Activated T-cell treated with anti-CD3 and anti-CD28 coated beads, Interleukin-2, amount 50 U/mL, for 1 hour (primary cell): ENCODE measurements at regions not wholly inside any gene's neighbourhood (a gene's known extent, or its start where the extent isn't known, plus 50 kb on each side); places are given as distances from the start of the nearest gene placed in this dataset.

ENCODE experiments used
- DNase-seq: peaks from one replicate; pipeline ENCODE4 v3.0.0-alpha.2; 2020

DNA sequence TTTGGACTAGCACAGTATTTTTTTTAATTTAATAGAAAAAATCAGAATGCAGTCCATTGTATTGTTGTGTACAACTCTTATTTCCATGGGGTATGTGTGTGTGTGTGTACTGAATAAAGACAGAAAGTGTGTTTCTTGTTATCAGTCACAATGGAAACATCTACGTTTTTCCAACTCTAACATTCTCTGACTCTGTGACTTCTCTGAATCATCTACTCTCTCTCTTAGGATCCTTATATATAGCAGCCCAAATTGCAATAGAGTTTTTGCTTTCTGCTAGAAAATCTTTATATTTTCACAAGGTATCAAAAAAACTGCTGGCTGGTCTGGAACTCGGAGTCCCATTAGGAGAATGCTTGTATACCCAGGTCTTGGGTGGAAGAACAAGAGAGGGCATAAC, 138.9 kb upstream of the ARID2 start:
- DNase-seq: no peak

DNA sequence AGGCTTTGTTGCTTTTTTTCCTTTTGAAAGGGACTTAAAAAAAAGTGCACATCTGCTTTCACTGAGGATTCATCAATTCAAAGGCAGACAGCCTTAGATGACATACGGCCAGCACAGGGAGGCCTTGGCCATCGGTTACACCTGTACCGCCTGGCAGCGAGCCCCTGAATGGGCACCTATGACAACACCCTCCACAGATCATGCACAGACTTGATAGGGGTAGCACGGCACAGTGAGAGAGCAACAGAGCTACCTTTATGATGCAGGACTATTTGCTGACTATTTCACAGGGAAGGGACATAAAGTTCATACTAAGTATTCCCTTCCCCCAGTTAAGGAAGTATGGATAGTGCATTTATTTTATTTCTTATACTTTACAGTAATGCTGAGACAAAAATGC, 137.9 kb upstream of the ARID2 start:
- DNase-seq: no peak

DNA sequence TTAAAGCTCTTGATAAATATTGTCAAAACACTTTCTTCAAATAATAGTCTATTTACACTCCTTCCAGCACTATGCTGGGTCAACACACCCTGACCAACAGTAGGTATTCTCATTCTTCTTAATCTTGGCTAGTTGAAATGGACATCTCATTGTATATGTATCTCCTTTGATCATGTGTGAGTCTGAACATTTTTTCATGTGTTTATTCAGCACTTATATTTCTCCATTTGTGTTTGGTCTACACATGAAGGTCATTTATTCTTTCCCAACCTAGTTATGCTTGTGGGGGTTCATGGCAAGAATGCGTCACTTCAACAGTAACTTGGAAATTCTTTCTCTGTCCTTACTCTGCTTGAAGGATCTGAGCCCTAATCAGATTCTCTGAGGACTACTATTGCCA, 133.1 kb upstream of the ARID2 start:
- DNase-seq: no peak

DNA sequence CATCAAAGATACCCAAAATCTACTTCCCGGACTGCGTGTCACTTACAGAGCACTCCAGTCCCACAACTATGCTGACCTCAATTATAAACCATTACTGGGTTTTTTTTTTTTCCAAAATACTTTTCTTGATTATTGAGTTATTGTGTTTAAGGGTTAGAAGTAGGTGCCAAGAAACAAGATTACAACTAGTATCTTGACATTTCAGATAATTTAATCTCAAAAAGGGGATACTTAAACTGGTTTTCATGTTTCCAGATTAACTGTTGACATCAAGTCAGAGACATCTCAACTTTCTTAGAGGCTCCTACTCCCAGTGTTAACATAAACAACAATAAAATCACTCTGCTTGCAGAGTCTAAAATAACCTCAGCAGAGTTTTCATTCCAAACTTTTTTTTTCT, 131.2 kb upstream of the ARID2 start:
- no peak for DNase-seq

DNA sequence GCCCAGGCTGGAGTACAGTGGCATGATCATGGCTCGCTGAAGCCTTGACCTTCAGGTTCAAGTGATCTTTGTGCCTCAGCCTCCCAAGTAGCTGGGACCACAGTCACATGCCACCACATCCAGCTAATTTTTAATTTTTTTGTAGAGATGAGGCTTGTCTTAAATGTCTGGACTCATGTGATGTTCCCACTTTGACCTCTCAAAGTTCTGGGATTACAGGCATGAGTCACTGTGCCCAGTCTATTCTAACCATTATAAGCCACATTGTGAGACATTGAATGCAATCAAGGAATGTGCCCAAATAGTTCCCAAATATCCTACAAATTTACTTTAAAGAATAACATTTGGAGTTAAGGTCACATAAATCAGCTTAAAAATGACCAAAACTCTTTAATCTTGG, 130.7 kb upstream of the ARID2 start:
- no peak for DNase-seq

DNA sequence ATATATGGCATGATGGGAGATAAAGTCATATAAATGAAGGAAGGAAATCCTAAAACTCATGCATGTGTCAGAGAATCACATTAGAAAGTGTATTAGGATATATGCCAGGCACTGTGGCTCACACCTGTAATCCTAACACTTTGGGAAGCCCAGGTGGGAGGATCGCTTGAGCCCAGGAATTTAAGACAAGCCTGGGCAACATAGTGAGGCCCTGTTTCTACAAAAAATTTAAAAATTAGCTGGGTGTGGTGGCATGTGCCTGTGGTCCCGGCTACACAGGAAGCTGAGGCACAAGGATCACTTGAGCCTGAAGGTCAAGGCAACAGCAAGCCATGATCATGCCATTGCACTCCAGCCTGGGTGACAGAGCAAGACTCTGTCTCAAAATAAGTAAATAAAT, 130.3 kb upstream of the ARID2 start:
- no peak for DNase-seq

DNA sequence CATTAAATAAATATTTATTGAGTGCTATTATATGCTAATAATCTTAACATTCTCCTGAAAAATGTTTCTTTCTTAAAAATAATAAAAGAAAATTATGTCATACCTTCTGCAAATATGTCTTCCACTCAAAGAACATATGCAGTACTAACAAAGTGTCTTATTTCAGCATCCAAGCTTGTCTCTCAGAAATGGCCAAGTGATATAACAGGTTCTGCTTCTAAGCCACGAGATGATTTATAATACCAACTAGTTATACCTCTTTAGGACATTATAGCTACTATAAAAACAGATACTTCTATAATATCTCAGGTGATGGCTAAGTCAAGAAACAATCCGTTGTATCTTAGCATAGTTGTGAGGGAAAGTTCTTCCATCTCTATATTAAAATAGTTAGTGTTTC, 128.1 kb upstream of the ARID2 start:
- no peak for DNase-seq

DNA sequence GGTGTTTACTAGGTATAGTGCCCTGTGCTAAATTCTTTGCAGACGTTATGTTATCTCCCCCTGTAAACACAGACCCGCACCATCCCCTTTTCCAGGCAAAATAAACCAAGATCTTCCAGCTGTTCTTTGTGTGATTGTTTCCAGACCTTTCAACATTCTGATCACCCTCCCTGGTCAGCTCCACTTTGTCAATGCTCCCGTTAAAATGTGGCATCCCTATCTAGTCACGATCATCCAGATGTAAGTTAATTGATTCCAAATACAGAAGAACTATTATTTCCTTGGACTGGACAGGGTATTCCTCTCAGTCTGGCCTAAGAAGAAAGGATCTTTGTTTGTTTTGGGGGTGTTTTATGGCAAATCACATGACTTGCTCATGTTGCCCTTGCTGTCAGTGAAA, 127.6 kb upstream of the ARID2 start:
- no peak for DNase-seq

DNA sequence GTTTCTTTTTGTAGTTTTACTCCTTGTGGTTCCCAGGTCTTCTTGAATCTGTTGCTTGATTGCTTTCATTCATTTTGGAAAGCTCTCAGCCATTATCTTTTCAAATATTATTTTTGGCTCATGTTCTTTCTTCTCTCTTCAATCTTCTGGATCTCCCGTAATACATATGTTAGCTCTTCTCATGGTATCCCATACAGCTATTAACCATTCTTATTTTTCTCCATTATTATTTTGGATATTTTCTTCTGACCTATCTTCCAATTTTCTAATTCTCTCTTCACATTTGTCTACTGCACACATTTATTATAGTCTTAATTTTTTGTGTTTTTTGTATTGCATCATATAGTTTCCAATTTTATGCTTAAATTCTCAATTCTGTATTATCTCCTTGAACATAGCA, 123.9 kb upstream of the ARID2 start:
- no peak for DNase-seq

DNA sequence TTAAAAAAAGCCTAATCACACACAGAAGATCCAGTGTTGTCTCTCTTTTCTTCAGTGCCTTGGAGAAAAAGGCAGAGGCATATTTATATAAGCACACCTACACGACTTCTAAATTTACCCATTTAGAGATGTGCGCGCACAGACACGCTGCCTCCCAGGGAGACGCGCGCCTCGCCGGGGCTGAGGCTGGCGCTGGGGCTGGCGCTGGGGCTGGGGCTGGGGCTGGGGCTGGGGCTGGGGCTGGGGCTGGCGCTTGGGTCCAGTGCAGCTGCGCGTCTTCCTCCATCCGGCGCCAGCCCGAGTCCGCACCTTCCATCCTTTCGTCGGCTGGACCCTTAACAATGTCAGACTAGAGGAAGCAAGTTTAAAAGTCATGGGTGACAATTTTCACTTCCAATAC, 118.4 kb upstream of the ARID2 start:
- no peak for DNase-seq

DNA sequence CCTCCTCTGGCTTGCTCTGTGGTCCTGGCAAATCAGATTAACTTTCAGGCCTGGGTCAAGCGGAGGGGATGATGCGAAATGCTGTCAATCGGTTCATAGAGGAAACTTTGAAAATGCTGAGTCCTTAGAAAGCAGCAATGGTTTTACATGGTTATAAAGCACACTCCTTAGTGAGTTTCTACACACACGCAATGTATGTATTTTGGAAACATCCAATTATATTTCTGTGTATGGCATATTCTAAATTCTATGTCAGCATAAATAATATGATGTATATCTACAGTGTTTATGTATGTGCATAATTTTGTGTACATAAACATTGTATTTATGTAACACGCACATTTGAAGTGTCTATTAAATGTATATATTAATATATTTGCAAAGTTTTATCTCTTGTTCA, 118.0 kb upstream of the ARID2 start:
- no peak for DNase-seq

DNA sequence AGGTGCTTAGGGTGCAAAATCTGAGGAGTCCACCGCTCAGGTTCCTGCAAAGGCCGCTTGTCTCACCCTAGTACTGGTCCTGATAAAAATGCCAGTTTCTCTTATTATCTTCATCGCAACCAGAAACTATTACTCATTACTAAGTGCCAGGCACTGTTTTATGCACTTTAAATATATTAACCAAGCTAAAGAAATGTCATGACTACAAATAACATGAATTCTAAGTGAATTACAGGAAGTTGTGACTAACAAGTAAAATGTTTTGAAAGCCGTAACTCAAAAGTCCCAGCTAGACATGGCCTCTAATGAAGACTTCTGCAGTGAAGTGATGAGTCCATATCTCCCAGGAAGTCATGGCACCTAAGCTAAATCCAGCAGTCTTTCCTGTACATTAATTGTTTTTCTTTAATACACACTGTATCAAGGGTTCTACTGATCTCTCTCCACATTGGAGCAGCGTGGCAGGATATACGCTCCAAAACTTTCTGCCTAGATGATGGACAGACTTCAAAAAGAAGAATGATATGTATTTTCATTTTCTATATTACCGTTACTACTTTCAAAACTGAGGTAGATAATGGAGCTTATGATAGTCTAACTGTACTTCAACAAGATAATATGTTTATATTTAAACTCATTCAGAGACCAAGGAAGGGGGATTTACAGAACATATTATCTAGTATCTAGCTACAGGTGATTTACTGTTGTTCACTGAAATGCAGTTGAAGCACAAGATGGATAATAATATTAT, 117.3 kb upstream of the ARID2 start:
- no peak for DNase-seq

DNA sequence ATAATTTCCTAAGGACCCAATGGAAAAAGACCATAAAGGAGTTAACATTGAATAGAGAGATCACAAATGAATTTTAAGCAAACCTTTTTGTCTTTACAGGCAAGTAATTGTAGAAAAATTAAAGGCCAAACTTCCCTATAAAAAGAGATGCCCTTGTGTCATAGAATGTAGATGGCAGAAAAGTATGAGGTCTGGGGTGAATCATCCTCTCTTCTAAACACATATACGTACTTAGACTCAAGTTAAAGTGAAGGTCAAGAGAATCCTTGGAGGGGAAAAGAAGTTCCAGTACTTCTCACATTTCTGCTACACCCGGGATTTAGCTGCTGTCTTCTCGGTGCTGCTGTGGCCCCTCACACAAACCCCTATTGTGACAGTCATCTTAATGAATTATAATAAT, 116.2 kb upstream of the ARID2 start:
- DNase-seq: no peak

DNA sequence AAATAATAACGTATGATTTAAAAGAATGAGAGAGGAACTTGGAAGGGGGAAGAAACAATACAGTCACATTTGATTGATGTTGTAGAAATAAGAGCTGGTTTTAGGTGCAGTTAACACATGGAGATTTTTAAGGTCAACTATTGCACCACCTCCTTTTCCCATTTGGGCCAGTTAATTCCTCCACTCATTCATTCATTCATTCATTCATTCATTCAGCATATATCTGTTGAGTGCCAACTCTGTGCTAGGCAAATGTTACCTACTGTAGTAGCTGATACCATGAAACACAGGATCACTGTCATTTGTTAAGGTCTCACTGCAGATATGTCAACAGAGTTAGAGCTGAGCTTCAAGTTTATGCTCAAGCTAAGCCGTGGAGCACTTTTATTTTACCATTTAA, 115.7 kb upstream of the ARID2 start:
- no peak for DNase-seq

DNA sequence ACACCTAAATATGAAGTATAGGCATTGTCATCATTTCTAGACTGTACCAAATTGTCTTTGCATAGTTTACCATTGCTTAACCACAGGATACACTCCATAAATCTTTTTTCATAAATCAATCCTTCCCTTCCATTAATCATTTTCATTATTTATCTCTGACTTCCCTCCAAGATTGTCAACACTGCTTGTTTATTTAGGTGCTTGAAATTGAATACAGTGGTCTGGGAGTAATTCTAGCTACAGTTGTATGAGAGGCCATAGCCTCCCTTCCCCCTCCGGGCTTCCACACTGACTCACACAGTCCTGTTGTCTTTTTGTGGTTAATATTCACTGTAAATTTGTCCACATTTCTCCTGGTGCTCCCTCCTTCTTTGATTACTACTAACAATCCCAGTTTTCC, 114.2 kb upstream of the ARID2 start:
- DNase-seq: no peak

DNA sequence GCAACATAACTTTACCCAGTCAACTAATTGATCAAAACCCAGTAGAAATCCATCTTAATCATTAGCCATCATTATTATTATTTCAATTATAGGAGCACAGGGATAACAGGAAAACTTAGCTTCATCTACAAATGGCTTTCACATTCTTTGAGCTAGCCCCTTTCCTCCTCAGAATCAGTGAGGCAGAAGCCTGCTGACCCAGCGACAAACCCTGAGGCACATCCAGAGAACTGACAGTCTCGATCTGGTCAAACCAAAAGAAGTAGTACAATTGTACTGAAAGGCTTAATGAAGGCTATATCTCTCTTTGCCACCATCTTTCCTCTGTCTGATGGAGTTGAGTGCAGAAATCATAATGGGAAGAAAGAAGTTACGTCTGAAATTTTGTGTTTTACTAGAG, 109.8 kb upstream of the ARID2 start:
- no peak for DNase-seq

DNA sequence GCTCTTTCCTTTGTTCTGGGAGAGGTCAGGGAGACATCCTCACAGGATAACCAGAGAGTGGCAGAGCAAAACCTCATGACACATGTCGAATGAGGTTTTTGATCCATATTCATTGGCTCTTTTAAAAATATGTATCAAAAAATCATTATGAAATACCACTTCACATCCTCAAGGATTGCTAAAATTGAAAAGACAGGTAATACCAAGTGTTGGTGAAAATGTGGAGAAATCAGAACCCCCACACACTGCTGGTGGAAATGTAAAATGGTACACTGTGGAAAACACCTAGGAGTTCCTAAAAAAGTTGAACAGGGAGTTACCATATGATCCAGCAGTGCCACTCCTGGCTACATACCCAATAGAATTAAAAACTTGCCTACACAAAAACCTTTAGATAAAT, 107.8 kb upstream of the ARID2 start:
- no peak for DNase-seq

DNA sequence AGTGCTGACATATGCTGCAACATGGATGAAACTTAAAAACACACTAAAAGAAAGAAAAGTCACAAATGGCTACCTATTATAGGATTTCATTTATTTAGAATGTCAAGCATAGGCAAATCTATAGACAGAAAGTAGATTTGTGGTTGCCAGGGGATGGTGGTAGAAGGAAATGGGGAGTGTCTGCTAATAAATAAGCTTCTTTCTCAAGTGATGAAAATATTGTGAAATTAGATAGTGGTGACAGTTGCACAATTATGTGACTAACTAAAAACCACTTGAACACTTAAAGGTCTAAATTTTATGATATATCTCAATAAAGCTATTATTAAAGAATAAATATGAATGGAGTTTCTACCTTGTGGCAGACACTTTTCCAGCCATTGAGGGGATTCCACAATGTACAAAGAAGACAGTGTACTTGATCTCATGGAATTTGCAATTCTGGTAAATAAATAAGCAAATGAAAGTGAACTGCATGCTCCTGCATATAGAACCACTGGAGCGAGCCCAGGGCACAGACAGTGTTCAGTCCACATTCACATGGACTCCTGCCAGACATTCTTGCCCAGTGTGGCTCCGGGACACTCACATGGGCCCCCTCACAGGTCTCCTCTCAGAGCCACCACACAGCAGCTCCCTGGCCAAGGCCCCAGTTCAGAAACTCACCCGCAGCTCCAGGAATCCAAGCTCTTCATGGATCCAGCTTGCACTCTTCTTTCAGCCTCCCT, 107.1 kb upstream of the ARID2 start:
- DNase-seq: no peak

DNA sequence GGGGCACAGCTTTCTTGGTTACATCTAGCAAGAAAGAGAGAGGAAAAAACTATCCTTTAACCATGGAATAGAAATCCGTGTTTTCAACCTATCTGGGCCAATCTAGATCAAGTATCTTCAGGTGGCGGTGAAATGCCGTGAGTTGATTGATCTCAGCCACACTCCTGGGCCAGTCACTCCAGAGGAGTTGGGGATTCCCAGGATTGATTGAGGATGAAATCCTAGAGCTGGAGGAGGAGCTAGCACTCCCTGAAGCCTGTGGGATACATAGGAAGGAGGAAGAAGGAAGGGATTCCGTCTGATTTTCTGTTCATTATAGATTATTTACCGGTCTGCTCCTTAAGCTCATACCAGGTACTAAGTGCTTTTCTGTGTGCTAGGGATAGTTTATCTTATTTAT, 106.3 kb upstream of the ARID2 start:
- DNase-seq: no peak

DNA sequence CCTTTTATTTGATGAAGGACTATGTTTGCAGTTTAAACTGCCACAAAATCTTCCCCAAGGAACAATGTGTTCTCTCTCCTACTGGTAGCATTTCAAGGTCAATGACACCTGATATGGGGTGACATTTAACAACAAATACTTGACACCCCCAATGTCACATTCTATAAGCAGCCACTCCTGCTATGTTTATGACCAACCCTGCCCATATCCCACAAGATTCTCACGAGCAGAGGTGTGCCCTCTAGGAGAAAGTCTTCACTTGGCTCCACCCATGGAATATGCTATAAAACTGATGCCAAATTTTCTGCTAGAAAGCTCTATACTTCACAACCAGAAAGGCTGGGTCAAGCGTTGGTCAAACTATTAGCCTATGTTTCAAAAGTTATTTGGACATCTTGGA, 105.6 kb upstream of the ARID2 start:
- no peak for DNase-seq

DNA sequence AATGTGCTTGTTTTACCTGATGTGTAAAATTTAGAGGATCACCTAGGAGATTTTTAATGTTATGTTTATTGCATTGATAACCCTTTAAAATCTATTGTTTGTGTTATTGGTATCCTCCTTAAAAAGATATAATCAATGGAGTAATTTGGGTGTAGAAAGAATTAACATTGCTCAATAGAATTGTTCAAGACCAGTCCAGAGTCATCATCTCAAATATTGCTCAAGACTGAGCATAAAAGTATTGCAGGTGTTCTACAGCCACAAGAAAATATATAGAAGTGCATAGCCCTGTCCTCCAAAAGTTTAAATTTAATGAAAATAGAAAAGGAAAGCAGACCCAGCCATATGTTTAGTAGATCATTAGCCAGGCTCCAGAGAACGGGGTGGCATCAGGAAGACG, 102.5 kb upstream of the ARID2 start:
- DNase-seq: no peak

DNA sequence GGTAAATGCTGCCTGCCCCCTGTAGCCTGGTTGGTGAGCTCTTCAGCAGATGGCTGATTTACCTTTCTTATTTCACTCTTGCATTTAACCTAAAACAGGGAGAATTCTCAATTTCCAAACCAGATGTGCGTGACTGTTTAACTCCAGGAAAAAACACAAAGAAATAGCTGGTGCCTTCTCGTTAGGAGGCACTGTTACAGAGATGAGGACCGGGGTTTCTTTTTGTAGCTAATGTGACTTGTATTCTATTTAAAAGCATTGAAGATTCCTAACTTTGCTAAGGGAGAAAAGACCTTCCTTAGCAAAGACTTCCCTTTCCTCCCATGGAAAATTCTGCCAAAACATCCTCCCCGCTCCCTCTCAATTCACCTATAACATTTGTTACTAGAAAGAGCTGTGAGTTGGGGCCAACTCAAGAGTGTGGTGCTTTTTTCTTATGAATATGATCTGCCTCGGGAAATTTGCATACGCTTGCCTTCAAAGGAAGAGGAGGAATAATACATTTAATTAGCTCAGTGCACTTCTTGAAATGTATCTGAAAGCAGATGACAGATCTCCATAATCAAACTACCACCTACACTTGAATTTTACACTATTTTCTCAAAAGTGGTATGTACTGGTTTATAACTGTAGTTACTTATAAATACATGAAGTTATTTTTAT, 102.0 kb upstream of the ARID2 start:
- no peak for DNase-seq

DNA sequence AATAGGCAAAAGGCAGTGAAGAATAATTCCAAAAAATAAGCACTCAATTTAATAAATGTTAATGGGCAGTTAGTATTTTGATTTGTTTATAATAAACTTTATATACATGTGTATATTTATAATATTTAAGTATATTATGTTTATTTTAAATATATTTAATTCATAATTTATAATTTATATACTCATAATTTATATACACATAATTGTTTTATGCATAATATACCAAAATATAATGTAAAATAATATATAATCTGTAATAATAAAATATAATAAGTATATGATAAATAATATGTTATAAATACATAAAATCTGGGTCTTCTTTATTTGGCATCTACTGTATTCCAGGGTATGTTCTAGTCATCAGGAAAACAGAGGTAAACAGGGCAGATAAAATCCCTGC, 100.2 kb upstream of the ARID2 start:
- no peak for DNase-seq

DNA sequence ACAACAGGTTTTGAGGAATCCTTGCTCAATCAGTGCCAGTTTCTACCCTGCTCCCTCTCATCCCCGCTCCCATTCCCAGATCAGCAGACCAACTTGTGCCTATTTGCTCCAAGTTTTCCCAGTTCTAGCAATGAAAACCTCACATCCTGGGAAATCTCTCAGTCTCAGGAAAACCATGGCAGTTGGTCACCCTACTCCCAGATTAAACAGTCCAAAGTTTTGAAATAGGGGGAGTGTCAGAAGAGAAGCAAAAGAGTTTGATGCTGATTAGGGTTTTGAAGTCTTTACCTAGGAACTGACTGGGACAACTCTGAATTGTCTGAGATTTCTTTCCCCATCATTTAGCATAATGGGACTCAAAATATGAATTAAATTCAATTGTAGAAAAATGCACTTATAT, 95.8 kb upstream of the ARID2 start:
- no peak for DNase-seq
